Thyroid gland (tissue), 4 donors: ENCODE measurements at regions not wholly inside any gene's neighbourhood (a gene's known extent, or its start where the extent isn't known, plus 50 kb on each side); places are given as distances from the start of the nearest gene placed in this dataset.
"Not testable (repeated sequence)": the region's sequence is repeated elsewhere in the genome, so short reads cannot be mapped to it uniquely, and the experiment has no call there.

Experiments
- DNase-seq, 2 donors: peaks; one replicate each; pipeline ENCODE4 v3.0.0-alpha.2; 2019
- H3K27ac ChIP-seq, 3 donors: fragments of 200-600 bp; sonication (generic); 1 replicate in 2 of 3; 2 replicates in 1 of 3; pipeline ENCODE4 v1.5.1; 2016 to 2019; ENCODE audit warnings: mild to moderate bottlenecking in 1 of 3, moderate library complexity in 1 of 3
- H3K27me3 ChIP-seq: fragments of 200-600 bp; sonication (generic); one replicate; pipeline ENCODE4 v1.5.1; 2019
- H3K36me3 ChIP-seq, 2 donors: fragments of 200-600 bp; sonication (generic); one replicate each; pipeline ENCODE4 v1.5.1; 2016 to 2019
- H3K4me1 ChIP-seq, 2 donors: fragments of 200-600 bp; sonication (generic); one replicate each; pipeline ENCODE4 v1.5.1; 2017 to 2019
- H3K4me3 ChIP-seq, 3 donors: fragments of 200-600 bp; sonication (generic); replicated peaks in 1 of 3; 1 replicate in 2 of 3; 2 replicates in 1 of 3; pipeline ENCODE4 v1.5.1; 2016; ENCODE audit warnings: mild to moderate bottlenecking in 1 of 3
- H3K9me3 ChIP-seq: fragments of 200-600 bp; sonication (generic); one replicate; pipeline ENCODE4 v1.5.1; 2017
- POLR2A ChIP-seq, 2 donors: fragments of 450-650 bp; IDR thresholded peaks; one replicate each; pipeline ENCODE4 v1.6.1; 2017; ENCODE audit warnings: antibody characterized with exemption in 2 of 2, mild to moderate bottlenecking in 2 of 2, moderate library complexity in 1 of 2
- whole genome bisulfite sequencing, 2 donors: methylation state at CpG; one replicate each; pipeline ENCODE4 v1.1.5; 2017; 5-methylcytosine and 5-hydroxymethylcytosine counted together
- intact Hi-C: fragments of 100-400 bp; cut with DNase I; formaldehyde crosslinking; loops from one replicate; pipeline ENCODE4 v1.15.1; 2023
- TF ChIP-seq, protein P1 (sequence below), 6 experiments: fragments of 200-600 bp in 3 of 6; fragments of 450-650 bp in 3 of 6; sonication (generic) in 3 of 6; IDR thresholded peaks; one replicate each; pipeline ENCODE4 v1.5.1; 2016 to 2019; ENCODE audit warnings: antibody characterized with exemption in 6 of 6, mild to moderate bottlenecking in 2 of 6, inconsistent platforms in 1 of 6, moderate library complexity in 1 of 6

DNA sequence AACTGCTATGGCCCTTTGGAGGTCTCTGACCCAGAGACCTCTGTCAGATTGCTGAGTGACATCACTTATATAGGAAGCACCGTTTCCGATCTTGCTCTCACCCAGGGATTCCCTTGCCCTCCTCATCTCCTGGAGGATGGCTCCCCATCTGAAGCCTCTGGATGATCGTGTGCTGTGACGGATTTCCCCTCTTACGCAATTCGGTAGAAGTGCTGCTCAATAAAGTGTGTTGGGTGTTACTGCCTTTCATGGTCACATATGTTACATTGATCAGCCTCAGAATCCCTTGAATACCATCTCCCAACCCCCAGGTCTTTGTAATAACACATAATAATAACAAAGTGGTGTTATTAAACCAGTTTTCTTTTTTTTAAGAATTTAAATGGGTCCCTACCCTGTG is 107.3 kb upstream of the CLEC14A start:
- WGBS, 2 donors: 92 to 94% methylated on average over 6 of the region's 6 CpGs
- intact Hi-C loops: no loop called here
- H3K4me1 ChIP-seq: no peaks in the 10 kb centered on the region
- no peak overlapping the region for H3K4me3 ChIP-seq
- no peaks in the 10 kb centered on the region for H3K9me3 ChIP-seq
- no peak overlapping the region for H3K27ac ChIP-seq
- no peaks in the 10 kb centered on the region for H3K27me3 ChIP-seq
- no peaks in the 10 kb centered on the region for H3K36me3 ChIP-seq
- TF ChIP-seq POLR2A (IDR thresholded peaks at IDR 0.05): no peak
- TF ChIP-seq, protein P1, sequence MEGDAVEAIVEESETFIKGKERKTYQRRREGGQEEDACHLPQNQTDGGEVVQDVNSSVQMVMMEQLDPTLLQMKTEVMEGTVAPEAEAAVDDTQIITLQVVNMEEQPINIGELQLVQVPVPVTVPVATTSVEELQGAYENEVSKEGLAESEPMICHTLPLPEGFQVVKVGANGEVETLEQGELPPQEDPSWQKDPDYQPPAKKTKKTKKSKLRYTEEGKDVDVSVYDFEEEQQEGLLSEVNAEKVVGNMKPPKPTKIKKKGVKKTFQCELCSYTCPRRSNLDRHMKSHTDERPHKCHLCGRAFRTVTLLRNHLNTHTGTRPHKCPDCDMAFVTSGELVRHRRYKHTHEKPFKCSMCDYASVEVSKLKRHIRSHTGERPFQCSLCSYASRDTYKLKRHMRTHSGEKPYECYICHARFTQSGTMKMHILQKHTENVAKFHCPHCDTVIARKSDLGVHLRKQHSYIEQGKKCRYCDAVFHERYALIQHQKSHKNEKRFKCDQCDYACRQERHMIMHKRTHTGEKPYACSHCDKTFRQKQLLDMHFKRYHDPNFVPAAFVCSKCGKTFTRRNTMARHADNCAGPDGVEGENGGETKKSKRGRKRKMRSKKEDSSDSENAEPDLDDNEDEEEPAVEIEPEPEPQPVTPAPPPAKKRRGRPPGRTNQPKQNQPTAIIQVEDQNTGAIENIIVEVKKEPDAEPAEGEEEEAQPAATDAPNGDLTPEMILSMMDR (IDR thresholded peaks at IDR 0.05): no peak
- no peak for DNase-seq

DNA sequence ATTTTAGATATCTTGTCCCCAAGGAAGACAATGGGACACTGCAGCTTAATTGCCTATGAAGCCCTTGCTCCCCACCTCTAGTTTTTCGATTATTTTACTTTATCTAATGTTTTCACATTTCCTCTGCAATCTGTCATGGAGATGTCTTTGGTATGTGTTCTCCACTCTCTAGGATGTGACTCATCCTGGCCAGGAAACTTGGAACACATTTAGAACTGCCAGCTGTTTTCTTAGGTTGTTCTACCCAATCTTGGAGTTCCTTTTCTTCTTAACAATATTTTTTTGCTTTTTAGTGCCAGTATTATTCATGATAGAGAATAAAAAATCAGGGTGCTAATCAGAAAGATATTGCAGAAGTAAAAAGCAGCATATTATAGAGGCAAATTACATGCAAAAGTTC is 101.7 kb upstream of the CLEC14A start:
- Histone ChIP-seq H3K27ac (no peak overlapping the region), H3K4me3 (no peak overlapping the region), H3K9me3 (no peaks in the 10 kb centered on the region), H3K4me1 (no peaks in the 10 kb centered on the region), H3K36me3 (no peaks in the 10 kb centered on the region), H3K27me3 (no peaks in the 10 kb centered on the region)
- WGBS, 2 donors: 63 to 67% methylated on average over 1 of the region's 1 CpG
- TF ChIP-seq, protein P1 (IDR thresholded peaks at IDR 0.05): no peak
- no peak for TF ChIP-seq POLR2A (IDR thresholded peaks at IDR 0.05)
- intact Hi-C loops: no loop called here
- no peak for DNase-seq

DNA sequence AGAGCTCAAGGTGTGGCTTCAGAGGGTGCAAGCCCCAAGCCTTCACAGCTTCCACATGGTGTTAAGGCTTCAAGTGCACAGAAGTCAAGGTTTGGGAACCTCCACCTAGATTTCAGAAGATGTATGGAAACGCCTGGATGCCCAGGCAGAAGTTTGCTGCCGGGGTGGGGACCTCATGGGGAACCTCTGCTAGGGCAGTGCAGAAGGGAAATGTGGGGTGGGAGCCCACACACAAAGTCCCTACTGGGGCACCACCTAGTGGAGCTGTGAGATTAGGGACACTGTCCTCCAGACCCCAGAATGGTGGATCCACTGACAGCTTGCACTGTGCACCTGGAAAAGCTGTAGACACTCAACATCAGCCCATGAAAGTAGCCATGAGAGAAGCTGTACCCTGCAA is 99.6 kb upstream of the CLEC14A start:
- WGBS, 2 donors: 85 to 91% methylated on average over 2 of the region's 2 CpGs
- H3K4me1 ChIP-seq, H3K36me3 ChIP-seq, intact Hi-C loops, H3K9me3 ChIP-seq, H3K27me3 ChIP-seq, H3K27ac ChIP-seq, H3K4me3 ChIP-seq, DNase-seq: not testable (repeated sequence)

DNA sequence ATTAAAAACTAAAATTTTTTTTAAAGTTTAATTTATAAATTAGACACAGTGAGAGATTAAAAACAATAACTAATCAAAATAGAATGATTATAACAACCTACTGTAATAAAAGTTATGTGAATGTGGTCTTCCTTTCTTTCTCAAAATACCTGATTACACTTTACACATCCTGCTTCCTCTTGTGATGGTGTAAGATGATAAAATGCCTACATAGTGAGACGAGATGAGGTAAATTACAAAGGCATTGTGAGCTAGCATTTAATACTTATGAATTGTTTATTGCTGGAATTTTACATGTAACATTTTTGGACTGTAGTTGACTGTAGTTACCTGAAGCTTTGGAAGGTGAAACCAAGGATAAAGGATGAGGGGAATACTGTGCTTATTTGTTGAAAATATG is 94.2 kb upstream of the CLEC14A start:
- WGBS, 2 donors: 69 to 70% methylated on average over 1 of the region's 1 CpG
- intact Hi-C loops: no loop called here

DNA sequence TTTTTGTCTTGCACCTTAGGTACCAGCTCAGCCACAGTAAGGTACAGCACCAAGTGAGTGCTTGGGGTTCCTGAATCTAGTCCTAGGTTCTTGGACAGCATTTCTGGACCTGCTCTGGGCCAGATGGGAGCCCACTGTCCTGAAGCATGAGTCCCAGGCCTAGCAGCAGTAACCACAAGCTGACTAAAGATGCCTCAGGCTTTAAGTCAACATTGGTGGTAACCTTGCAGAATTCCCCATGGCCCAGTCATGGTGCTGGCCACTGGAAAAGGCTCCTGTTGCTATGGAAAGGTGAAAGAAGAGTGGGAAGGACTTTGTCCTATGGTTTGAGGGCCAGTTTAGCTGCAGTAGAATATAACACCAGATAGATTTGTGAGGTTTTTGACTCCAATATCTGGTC is 86.9 kb upstream of the CLEC14A start:
- H3K36me3 ChIP-seq: no peaks in the 10 kb centered on the region
- H3K9me3 ChIP-seq: no peaks in the 10 kb centered on the region
- no peak overlapping the region for H3K27ac ChIP-seq
- no peak for DNase-seq
- intact Hi-C loops: no loop called here
- no peaks in the 10 kb centered on the region for H3K4me1 ChIP-seq
- no peaks in the 10 kb centered on the region for H3K27me3 ChIP-seq
- TF ChIP-seq POLR2A (IDR thresholded peaks at IDR 0.05): no peak
- TF ChIP-seq, protein P1 (IDR thresholded peaks at IDR 0.05): no peak
- H3K4me3 ChIP-seq: no peak overlapping the region

More for the DNA sequence above, 94.2 kb upstream of the CLEC14A start:
- no peaks in the 10 kb centered on the region for H3K4me1 ChIP-seq
- no peaks in the 10 kb centered on the region for H3K27me3 ChIP-seq
- TF ChIP-seq POLR2A (IDR thresholded peaks at IDR 0.05): no peak
- TF ChIP-seq, protein P1 (IDR thresholded peaks at IDR 0.05): no peak
- H3K27ac ChIP-seq: no peak overlapping the region
- no peaks in the 10 kb centered on the region for H3K36me3 ChIP-seq
- no peaks in the 10 kb centered on the region for H3K9me3 ChIP-seq
- no peak overlapping the region for H3K4me3 ChIP-seq
- DNase-seq: no peak

DNA sequence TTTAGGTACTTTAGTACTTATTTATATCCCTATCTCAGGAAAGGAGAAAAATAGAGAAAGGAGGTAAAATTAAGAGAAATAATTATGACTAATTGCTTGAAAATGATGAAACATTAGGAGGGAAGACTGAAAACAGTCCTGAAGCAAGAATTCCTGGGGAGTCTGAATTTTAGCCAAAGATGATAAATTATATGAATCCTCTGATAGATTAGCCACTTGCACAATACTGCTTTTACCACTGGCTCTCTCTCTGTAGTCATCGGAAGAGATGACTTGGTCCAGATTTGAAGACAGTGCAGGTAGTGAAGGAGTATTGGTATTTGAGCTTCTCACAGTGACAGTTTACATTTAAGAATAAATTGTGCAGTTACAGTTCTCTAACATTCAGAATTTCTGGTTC is 83.8 kb upstream of the CLEC14A start:
- intact Hi-C loops: no loop called here
- WGBS, 2 donors: 84 to 89% methylated on average over 1 of the region's 1 CpG

More for the DNA sequence above, 83.8 kb upstream of the CLEC14A start:
- Histone ChIP-seq H3K27me3 (no peaks in the 10 kb centered on the region), H3K4me1 (no peaks in the 10 kb centered on the region), H3K9me3 (no peaks in the 10 kb centered on the region), H3K36me3 (no peaks in the 10 kb centered on the region), H3K27ac (no peak overlapping the region), H3K4me3 (no peak overlapping the region)
- DNase-seq: no peak
- TF ChIP-seq POLR2A (IDR thresholded peaks at IDR 0.05): no peak
- TF ChIP-seq, protein P1 (IDR thresholded peaks at IDR 0.05): no peak
